ENCODE measurements at regions not wholly inside any gene's neighbourhood (a gene's known extent, or its start where the extent isn't known, plus 50 kb on each side); places are given as distances from the start of the nearest gene placed in this dataset.

GRCh38 chr10:92751827-92752226, 62.1 kb downstream of the HHEX start:
- Mint-ChIP-seq H3K4me3 (ENCODE audit: unreplicated experiment) (no peak overlapping the region), H3K36me3 (ENCODE audit: insufficient read depth, unreplicated experiment) (peaks cover 10% of the 10 kb centered on the region), H3K27me3 (ENCODE audit: insufficient read depth, unreplicated experiment) (peaks cover 10% of the 10 kb centered on the region), H3K9me3 (ENCODE audit: unreplicated experiment) (peaks cover 8% of the 10 kb centered on the region), H3K27ac (ENCODE audit: low read depth, unreplicated experiment) (no peak overlapping the region), H3K4me1 (ENCODE audit: insufficient read depth, unreplicated experiment) (peaks cover 14% of the 10 kb centered on the region)
- TF ChIP-seq CTCF (IDR thresholded peaks at IDR 0.05; ENCODE audit: unreplicated experiment) = no peak
- intact Hi-C loops (cut with micrococcal nuclease) = no loop called here
- POLR2A ChIA-PET = interaction anchor here (0.7 kb wide), 1 partner anchor 86 kb away, joined by 3 read pairs; no protein-coding TSS in a partner anchor
- no peak for DNase-seq (ENCODE audit: unreplicated experiment)
- no TSS peak for BruUV-seq (replicated peaks)
- CTCF ChIA-PET = no interaction called here

- BruUV-seq (replicated peaks) = no TSS peak
- ChIA-PET POLR2A (no interaction called here), CTCF (no interaction called here)
- Mint-ChIP-seq H3K9me3 (ENCODE audit: unreplicated experiment) (no peaks in the 10 kb centered on the region), H3K4me1 (ENCODE audit: insufficient read depth, unreplicated experiment) (peaks cover 25% of the 10 kb centered on the region), H3K27ac (ENCODE audit: low read depth, unreplicated experiment) (no peak overlapping the region), H3K36me3 (ENCODE audit: insufficient read depth, unreplicated experiment) (peaks cover 4% of the 10 kb centered on the region), H3K4me3 (ENCODE audit: unreplicated experiment) (no peak overlapping the region), H3K27me3 (ENCODE audit: insufficient read depth, unreplicated experiment) (peaks cover under 1% of the 10 kb centered on the region)
- no peak for DNase-seq (ENCODE audit: unreplicated experiment)
- TF ChIP-seq CTCF (IDR thresholded peaks at IDR 0.05; ENCODE audit: unreplicated experiment) = no peak
- intact Hi-C loops (cut with micrococcal nuclease) = no loop called here
Observed at GRCh38 chr10:92753865-92754264, 64.1 kb downstream of the HHEX start.

GRCh38 chr10:92755725-92756124, 66.0 kb downstream of the HHEX start:
- H3K4me3 Mint-ChIP-seq (ENCODE audit: unreplicated experiment) = no peak overlapping the region
- no TSS peak for BruUV-seq (replicated peaks)
- no peak overlapping the region for H3K27ac Mint-ChIP-seq (ENCODE audit: low read depth, unreplicated experiment)
- no peaks in the 10 kb centered on the region for H3K27me3 Mint-ChIP-seq (ENCODE audit: insufficient read depth, unreplicated experiment)
- POLR2A ChIA-PET = interaction anchor here (1.3 kb wide), 1 partner anchor 43 kb away, joined by 3 read pairs; no protein-coding TSS in a partner anchor
- H3K4me1 Mint-ChIP-seq (ENCODE audit: insufficient read depth, unreplicated experiment) = peaks cover 19% of the 10 kb centered on the region
- CTCF ChIA-PET = interaction anchor here (0.6 kb wide), 1 partner anchor 9 kb away, joined by 3 read pairs; no protein-coding TSS in a partner anchor
- no peak for TF ChIP-seq CTCF (IDR thresholded peaks at IDR 0.05; ENCODE audit: unreplicated experiment)
- H3K9me3 Mint-ChIP-seq (ENCODE audit: unreplicated experiment) = no peaks in the 10 kb centered on the region
- intact Hi-C loops (cut with micrococcal nuclease) = no loop called here
- no peak for DNase-seq (ENCODE audit: unreplicated experiment)
- H3K36me3 Mint-ChIP-seq (ENCODE audit: insufficient read depth, unreplicated experiment) = peaks cover 4% of the 10 kb centered on the region

GRCh38 chr10:92756201-92757065, 66.7 kb downstream of the HHEX start:
- H3K4me3 Mint-ChIP-seq (ENCODE audit: unreplicated experiment) = no peak overlapping the region
- ChIA-PET CTCF (interaction anchor here (0.6 to 1.4 kb wide), 2 partner anchors 10 to 87 kb away, joined by 3 to 5 read pairs; no protein-coding TSS in a partner anchor), POLR2A (interaction anchor here (1.3 kb wide), 1 partner anchor 44 kb away, joined by 3 read pairs; no protein-coding TSS in a partner anchor)
- peaks cover 4% of the 10 kb centered on the region for H3K36me3 Mint-ChIP-seq (ENCODE audit: insufficient read depth, unreplicated experiment)
- DNase-seq (ENCODE audit: unreplicated experiment) = no peak
- intact Hi-C loops (cut with micrococcal nuclease) = no loop called here
- H3K9me3 Mint-ChIP-seq (ENCODE audit: unreplicated experiment) = no peaks in the 10 kb centered on the region
- BruUV-seq (replicated peaks) = no TSS peak
- TF ChIP-seq CTCF (IDR thresholded peaks at IDR 0.05; ENCODE audit: unreplicated experiment) = no peak
- H3K27me3 Mint-ChIP-seq (ENCODE audit: insufficient read depth, unreplicated experiment) = no peaks in the 10 kb centered on the region
- peaks cover 13% of the 10 kb centered on the region for H3K4me1 Mint-ChIP-seq (ENCODE audit: insufficient read depth, unreplicated experiment)
- H3K27ac Mint-ChIP-seq (ENCODE audit: low read depth, unreplicated experiment) = no peak overlapping the region

Measured in MCF 10A (cell line).